HG02763 (cell line): ENCODE measurements at regions not wholly inside any gene's neighbourhood (a gene's known extent, or its start where the extent isn't known, plus 50 kb on each side); places are given as distances from the start of the nearest gene placed in this dataset.
"Not testable (repeated sequence)": the region's sequence is repeated elsewhere in the genome, so short reads cannot be mapped to it uniquely, and the experiment has no call there.

ENCODE experiments used
- ATAC-seq: cut with Tn5 transposase; IDR thresholded peaks from one replicate; pipeline ENCODE4 v1.9.1; 2021; ENCODE audit warnings: mild to moderate bottlenecking, moderate library complexity; ENCODE audit not compliant: unreplicated experiment

- ATAC-seq: no peak
Observed at GRCh38 chr18:41073372-41073954, 881.6 kb upstream of the PIK3C3 start.

GRCh38 chr18:41072946-41073345, 882.1 kb upstream of the PIK3C3 start:
- ATAC-seq: no peak

GRCh38 chr18:41071826-41072225, 883.2 kb upstream of the PIK3C3 start:
- no peak for ATAC-seq

- ATAC-seq: no peak
Observed at GRCh38 chr18:41069167-41069566, 885.9 kb upstream of the PIK3C3 start.

GRCh38 chr18:41064916-41065315, 890.1 kb upstream of the PIK3C3 start:
- no peak for ATAC-seq

- ATAC-seq: no peak
Observed at GRCh38 chr18:41060967-41061366, 894.1 kb upstream of the PIK3C3 start.

- ATAC-seq: no peak
Observed at GRCh38 chr18:41059126-41059415, 896.0 kb upstream of the PIK3C3 start.

- ATAC-seq: no peak
Observed at GRCh38 chr18:41058351-41059125, 896.5 kb upstream of the PIK3C3 start.

- no peak for ATAC-seq
Observed at GRCh38 chr18:41052625-41053024, 902.4 kb upstream of the PIK3C3 start.

- ATAC-seq: not testable (repeated sequence)
Observed at GRCh38 chr18:41046250-41046649, 908.8 kb upstream of the PIK3C3 start.

GRCh38 chr18:41043876-41044275, 911.2 kb upstream of the PIK3C3 start:
- ATAC-seq: no peak

- ATAC-seq: no peak
Observed at GRCh38 chr18:41042866-41043265, 912.2 kb upstream of the PIK3C3 start.

- ATAC-seq: no peak
Observed at GRCh38 chr18:41038071-41038470, 917.0 kb upstream of the PIK3C3 start.

- no peak for ATAC-seq
Observed at GRCh38 chr18:41036346-41036745, 918.7 kb upstream of the PIK3C3 start.

- no peak for ATAC-seq
Observed at GRCh38 chr18:41034413-41034812, 920.6 kb upstream of the PIK3C3 start.

- ATAC-seq: no peak
Observed at GRCh38 chr18:41025666-41026065, 929.4 kb upstream of the PIK3C3 start.

GRCh38 chr18:41024792-41025191, 930.2 kb upstream of the PIK3C3 start:
- ATAC-seq: no peak

- ATAC-seq: no peak
Observed at GRCh38 chr18:41022484-41022883, 932.5 kb upstream of the PIK3C3 start.

- ATAC-seq: no peak
Observed at GRCh38 chr18:41021089-41021488, 933.9 kb upstream of the PIK3C3 start.

- no peak for ATAC-seq
Observed at GRCh38 chr18:41012194-41012593, 942.8 kb upstream of the PIK3C3 start.

GRCh38 chr18:41009926-41010325, 945.1 kb upstream of the PIK3C3 start:
- no peak for ATAC-seq

GRCh38 chr18:41004324-41004723, 950.7 kb upstream of the PIK3C3 start:
- ATAC-seq: no peak

- ATAC-seq: no peak
Observed at GRCh38 chr18:40995529-40995928, 959.5 kb upstream of the PIK3C3 start.
